HCT116 (cell line): ENCODE measurements at regions not wholly inside any gene's neighbourhood (a gene's known extent, or its start where the extent isn't known, plus 50 kb on each side); places are given as distances from the start of the nearest gene placed in this dataset.

Experiments
- ATAC-seq: fragments of 200-7000 bp; cut with Tn5 transposase; 2 replicates; pipeline ENCODE4 v1.9.1; 2020; ENCODE audit warnings: mild to moderate bottlenecking, moderate library complexity
- BruUV-seq: library from RNA; stranded (reverse); fragments of 400-500 nt; replicated peaks from 2 replicates; lab custom pipeline; 2021; lab: Mats Ljungman, UMichigan
- CTCF ChIA-PET: fragments of 300-600 bp; sonication (Branson Sonifier 250); formaldehyde crosslinking; loops from one replicate; lab custom pipeline; 2021; ENCODE audit warnings: antibody characterized with exemption; lab: Charles Lee
- POLR2A ChIA-PET: fragments of 300-600, 350-600 bp; sonication (Branson Sonifier 250); formaldehyde crosslinking; loops from one replicate; lab custom pipeline; 2021; ENCODE audit warnings: antibody characterized with exemption; lab: Charles Lee
- RAD21 ChIA-PET, 2 experiments: fragments of 300-600 bp; sonication (Branson Sonifier 250); formaldehyde crosslinking; loops; one replicate each; lab custom pipeline; 2023; ENCODE audit warnings: low total read pairs in 2 of 2; ENCODE audit not compliant: uncharacterized antibody in 2 of 2, unreplicated experiment in 2 of 2, low non-redundant PET in 1 of 2; lab: Charles Lee
- DNase-seq: peaks from one replicate; pipeline ENCODE4 v3.0.0-alpha.2; 2010; ENCODE audit warnings: low read depth, low spot score
- H2AFZ ChIP-seq: fragments of 200-600 bp; shearing (Covaris generic), sonication (generic); 2 replicates; pipeline ENCODE4 v1.6.1; 2017; ENCODE audit warnings: low read depth, mixed run types, mixed read lengths, antibody characterized with exemption, low read length; ENCODE audit not compliant: poor library complexity, severe bottlenecking
- H3K27ac ChIP-seq: 2 replicates; pipeline ENCODE4 v1.5.1; 2012; ENCODE audit warnings: low read depth, low read length
- H3K27me3 ChIP-seq: fragments of 200-600 bp; sonication (generic); 2 replicates; pipeline ENCODE4 v1.6.1; 2016; ENCODE audit warnings: mixed run types, low read length, mixed read lengths; ENCODE audit not compliant: insufficient read depth
- H3K36me3 ChIP-seq, 2 experiments: fragments of 200-500 bp in 1 of 2; fragments of 200-600 bp in 1 of 2; sonication (Bioruptor generic) in 1 of 2; sonication (generic) in 1 of 2; 2 replicates each; pipeline versions ENCODE4 v1.5.1 to v1.6.1; 2014 to 2016; ENCODE audit warnings: low read length in 2 of 2, inconsistent platforms in 1 of 2, mixed read lengths in 1 of 2, mixed run types in 1 of 2; ENCODE audit not compliant: insufficient read depth in 2 of 2, control insufficient read depth in 1 of 2
- H3K4me1 ChIP-seq, 2 experiments: fragments of 200-600 bp in 1 of 2; sonication (generic) in 1 of 2; 2 replicates each; pipeline versions ENCODE4 v1.5.1 to v1.6.1; 2012 to 2017; ENCODE audit warnings: low read length in 2 of 2, inconsistent platforms in 1 of 2, mild to moderate bottlenecking in 1 of 2, mixed read lengths in 1 of 2, mixed run types in 1 of 2, moderate library complexity in 1 of 2; ENCODE audit not compliant: insufficient read depth in 2 of 2, control insufficient read depth in 1 of 2
- H3K4me2 ChIP-seq: fragments of 200-600 bp; sonication (generic); 2 replicates; pipeline ENCODE4 v1.6.1; 2017; ENCODE audit warnings: mixed run types, low read length, mixed read lengths
- H3K4me3 ChIP-seq, 2 experiments: fragments of 200-600 bp in 1 of 2; sonication (generic) in 1 of 2; replicated peaks in 1 of 2; 2 replicates each; pipeline ENCODE4 v1.5.1; 2011 to 2016; ENCODE audit warnings: low read length in 2 of 2, control low read depth in 1 of 2, low read depth in 1 of 2, mild to moderate bottlenecking in 1 of 2, mixed read lengths in 1 of 2, mixed run types in 1 of 2
- H3K79me2 ChIP-seq: fragments of 200-600 bp; sonication (generic); 2 replicates; pipeline ENCODE4 v1.6.1; 2017; ENCODE audit warnings: mild to moderate bottlenecking, mixed run types, low read length, moderate library complexity, mixed read lengths; ENCODE audit not compliant: insufficient read depth
- H3K9ac ChIP-seq: fragments of 200-600 bp; sonication (generic); 2 replicates; pipeline ENCODE4 v1.6.1; 2016; ENCODE audit warnings: low read length, mixed read lengths
- H3K9me2 ChIP-seq: fragments of 200-600 bp; sonication (generic), shearing (Covaris generic); 2 replicates; pipeline ENCODE4 v1.6.1; 2017; ENCODE audit warnings: mixed run types, mild to moderate bottlenecking, moderate library complexity; ENCODE audit not compliant: insufficient read depth
- H3K9me3 ChIP-seq, 2 experiments: fragments of 200-500 bp in 1 of 2; fragments of 200-600 bp in 1 of 2; sonication (Bioruptor generic) in 1 of 2; sonication (generic) in 1 of 2; 2 replicates each; pipeline ENCODE4 v1.6.1; 2014 to 2017; ENCODE audit warnings: low read length in 2 of 2, mixed read lengths in 2 of 2, inconsistent platforms in 1 of 2, low read depth in 1 of 2, mild to moderate bottlenecking in 1 of 2, mixed run types in 1 of 2, moderate library complexity in 1 of 2; ENCODE audit not compliant: control insufficient read depth in 1 of 2, insufficient read depth in 1 of 2
- H4K20me1 ChIP-seq: fragments of 200-600 bp; sonication (generic), shearing (Covaris generic); 2 replicates; pipeline ENCODE4 v1.6.1; 2017; ENCODE audit warnings: mixed run types, mild to moderate bottlenecking, moderate library complexity; ENCODE audit not compliant: insufficient read depth
- ATF3 ChIP-seq: IDR thresholded peaks from 2 replicates; pipeline ENCODE4 v1.6.1; 2012
- CBX3 ChIP-seq: IDR thresholded peaks from 2 replicates; pipeline ENCODE4 v1.6.1; 2012; ENCODE audit warnings: low read depth
- CTCF ChIP-seq, 3 experiments: fragments of 200-600 bp in 1 of 3; sonication (generic) in 1 of 3; IDR thresholded peaks in 2 of 3; conservative IDR thresholded peaks in 1 of 3; 2 replicates each; pipeline ENCODE4 v1.5.1; 2012 to 2017; ENCODE audit warnings: low read depth in 2 of 3, low read length in 2 of 3, antibody characterized with exemption in 1 of 3, borderline replicate concordance in 1 of 3, control low read depth in 1 of 3, mild to moderate bottlenecking in 1 of 3, mixed read lengths in 1 of 3, mixed run types in 1 of 3, moderate library complexity in 1 of 3; ENCODE audit not compliant: insufficient read depth in 1 of 3
- EZH2 ChIP-seq: fragments of 200-600 bp; sonication (generic); IDR thresholded peaks from 2 replicates; pipeline ENCODE4 v1.6.1; 2017; ENCODE audit warnings: antibody characterized with exemption, mixed run types
- EZH2phosphoT487 ChIP-seq: fragments of 200-600 bp; IDR thresholded peaks from 2 replicates; pipeline ENCODE4 v1.6.1; 2018; ENCODE audit warnings: antibody characterized with exemption, borderline replicate concordance
- FOSL1 ChIP-seq: IDR thresholded peaks from 2 replicates; pipeline ENCODE4 v1.6.1; 2012; ENCODE audit warnings: low read depth
- POLR2A ChIP-seq: IDR thresholded peaks from 2 replicates; pipeline ENCODE4 v1.7.0; 2011; ENCODE audit warnings: borderline replicate concordance; ENCODE audit not compliant: insufficient read depth, insufficient read length; ENCODE audit errors: extremely low read depth
- POLR2AphosphoS5 ChIP-seq: IDR thresholded peaks from 2 replicates; pipeline ENCODE4 v1.6.1; 2011; ENCODE audit warnings: mild to moderate bottlenecking, low read depth, low read length, moderate library complexity
- RAD21 ChIP-seq: IDR thresholded peaks from 2 replicates; pipeline ENCODE4 v1.6.1; 2012; ENCODE audit warnings: low read depth, mild to moderate bottlenecking
- REST ChIP-seq: IDR thresholded peaks from 2 replicates; pipeline ENCODE4 v1.6.1; 2012; ENCODE audit warnings: low read depth
- SIN3A ChIP-seq: IDR thresholded peaks from 2 replicates; pipeline ENCODE4 v1.6.1; 2012; ENCODE audit warnings: low read depth
- SP1 ChIP-seq: IDR thresholded peaks from 2 replicates; pipeline ENCODE4 v1.6.1; 2012; ENCODE audit warnings: low read depth
- SRF ChIP-seq: IDR thresholded peaks from 2 replicates; pipeline ENCODE4 v1.6.1; 2012; ENCODE audit warnings: low read depth
- ZFX ChIP-seq: fragments of 450-650 bp; IDR thresholded peaks from 2 replicates; pipeline ENCODE4 v1.6.1; 2017
- intact Hi-C: fragments of 100-400 bp; cut with micrococcal nuclease; formaldehyde crosslinking; loops from 2 replicates; pipeline ENCODE4 v1.10.0; 2022

DNA sequence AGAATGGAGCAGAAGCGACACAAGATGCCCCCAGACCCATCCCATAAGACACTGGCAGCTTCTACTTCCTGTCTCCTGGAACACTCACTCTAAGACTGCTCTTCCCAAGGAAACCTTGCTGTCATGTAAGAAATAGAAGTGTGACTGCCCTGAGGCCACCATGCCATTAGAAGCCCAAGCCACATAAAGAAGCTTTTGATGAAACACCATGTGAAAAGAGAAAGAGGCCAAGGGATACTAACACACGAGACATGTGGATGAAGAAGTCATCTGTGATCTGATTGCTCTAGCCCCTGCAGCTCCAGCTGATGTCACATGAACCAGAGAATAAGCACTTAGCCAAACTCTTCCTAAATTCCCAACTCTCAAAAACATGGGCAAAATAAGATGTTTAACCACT is 117.9 kb upstream of the PCSK2 start (continued):
- TF ChIP-seq ATF3 (no peak), EZH2phosphoT487 (no peak), ZFX (no peak), SP1 (no peak), POLR2AphosphoS5 (no peak)

DNA sequence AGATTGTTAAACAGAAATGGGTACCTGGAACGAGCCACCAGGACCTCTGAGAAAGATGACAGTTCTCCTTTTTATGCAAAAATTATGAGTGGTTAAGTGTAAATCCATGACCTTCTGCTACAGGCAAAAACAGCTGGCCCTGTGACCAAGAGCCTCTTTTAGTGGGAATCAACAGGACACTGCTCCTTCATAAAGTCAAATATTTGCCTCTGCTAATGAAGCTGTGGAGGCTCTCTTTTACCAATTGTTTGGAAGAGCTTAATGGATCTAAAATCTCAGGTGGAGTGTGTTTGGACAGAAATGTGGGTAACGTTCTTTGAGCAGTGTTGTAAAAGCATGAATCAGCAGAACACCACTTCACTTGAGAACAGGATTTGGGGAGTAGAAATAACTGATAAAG is 117.5 kb upstream of the PCSK2 start:
- Histone ChIP-seq H3K9me2 (no peaks in the 10 kb centered on the region), H3K4me1 (no peaks in the 10 kb centered on the region), H3K9ac (no peak overlapping the region), H3K27me3 (peaks cover 4% of the 10 kb centered on the region; the same call in 1 of the 2 replicates), H3K4me3 (no peak overlapping the region), H4K20me1 (no peaks in the 10 kb centered on the region), H3K9me3 (no peaks in the 10 kb centered on the region), H3K79me2 (no peaks in the 10 kb centered on the region), H2AFZ (no peak overlapping the region), H3K36me3 (no peaks in the 10 kb centered on the region), H3K27ac (no peak overlapping the region), H3K4me2 (no peak overlapping the region)
- ChIA-PET CTCF (no interaction called here), POLR2A (no interaction called here), RAD21 (no interaction called here)
- TF ChIP-seq SRF (no peak), FOSL1 (no peak), EZH2 (no peak), CTCF (IDR thresholded peaks at IDR 0.05 in 2 of 3, conservative IDR thresholded peaks at IDR 0.05 in 1 of 3; ENCODE audit: borderline replicate concordance in 1 of 3, insufficient read depth in 1 of 3, low read depth in 2 of 3, low read length in 2 of 3) (no peak), SP1 (no peak), CBX3 (no peak), REST (no peak), SIN3A (no peak), ZFX (no peak), RAD21 (no peak), POLR2AphosphoS5 (no peak), POLR2A (no peak)
- ATAC-seq (no peak), DNase-seq (no peak)
- intact Hi-C loops, result no loop called here
- BruUV-seq, result no TSS peak
